Common myeloid progenitor, CD34-positive (primary cell): ENCODE measurements at regions not wholly inside any gene's neighbourhood (a gene's known extent, or its start where the extent isn't known, plus 50 kb on each side); places are given as distances from the start of the nearest gene placed in this dataset.

ENCODE experiments used
- CTCF ChIA-PET: fragments of 350-600 bp; sonication (Branson Sonifier 250); formaldehyde crosslinking; loops from one replicate; lab custom pipeline; 2021; ENCODE audit warnings: antibody characterized with exemption; lab: Charles Lee
- POLR2A ChIA-PET: fragments of 350-600 bp; sonication (Branson Sonifier 250); formaldehyde crosslinking; loops from one replicate; lab custom pipeline; 2021; ENCODE audit warnings: antibody characterized with exemption; lab: Charles Lee
- DNase-seq, 3 donors: peaks; one replicate each; pipeline versions ENCODE4 v3.0.0 to v3.0.0-alpha.2; 2013
- H3K27ac ChIP-seq, 2 experiments: 1 replicate in 1 of 2; 2 replicates in 1 of 2; pipeline ENCODE4 v1.7.0; 2013; ENCODE audit warnings: inconsistent platforms in 2 of 2, low read length in 2 of 2, mild to moderate bottlenecking in 2 of 2, low read depth in 1 of 2, moderate library complexity in 1 of 2; ENCODE audit not compliant: severe bottlenecking in 2 of 2, insufficient read depth in 1 of 2, poor library complexity in 1 of 2
- H3K27me3 ChIP-seq, 5 experiments: replicated peaks in 2 of 5; 1 replicate in 3 of 5; 2 replicates in 2 of 5; pipeline versions ENCODE4 v1.6.1 to v1.7.0; 2013; ENCODE audit warnings: low read length in 4 of 5, mild to moderate bottlenecking in 2 of 5, moderate library complexity in 2 of 5, inconsistent platforms in 1 of 5; ENCODE audit not compliant: insufficient read depth in 5 of 5, control insufficient read depth in 4 of 5
- H3K36me3 ChIP-seq, 4 experiments: 1 replicate in 2 of 4; 2 replicates in 2 of 4; pipeline versions ENCODE4 v1.6.1 to v1.7.0; 2013; ENCODE audit warnings: low read length in 3 of 4, control low read depth in 1 of 4, mild to moderate bottlenecking in 1 of 4; ENCODE audit not compliant: control insufficient read depth in 4 of 4, insufficient read depth in 4 of 4
- H3K4me1 ChIP-seq, 4 experiments: 1 replicate in 3 of 4; 2 replicates in 1 of 4; pipeline versions ENCODE4 v1.6.1 to v1.7.1; 2013; ENCODE audit warnings: low read length in 3 of 4, mild to moderate bottlenecking in 3 of 4, control low read depth in 1 of 4, inconsistent platforms in 1 of 4, moderate library complexity in 1 of 4; ENCODE audit not compliant: control insufficient read depth in 4 of 4, insufficient read depth in 4 of 4; ENCODE audit errors: control extremely low read depth in 1 of 4
- H3K4me3 ChIP-seq, 7 experiments: 1 replicate in 4 of 7; 2 replicates in 3 of 7; pipeline versions ENCODE4 v1.5.1 to v1.7.0; 2013; ENCODE audit warnings: mild to moderate bottlenecking in 7 of 7, low read length in 6 of 7, moderate library complexity in 6 of 7, inconsistent platforms in 2 of 7, low read depth in 2 of 7, control low read depth in 1 of 7; ENCODE audit not compliant: insufficient read depth in 4 of 7, control insufficient read depth in 1 of 7; ENCODE audit errors: extremely low read depth in 1 of 7
- H3K9me3 ChIP-seq, 5 experiments: 1 replicate in 4 of 5; 2 replicates in 1 of 5; pipeline versions ENCODE4 v1.6.1 to v1.7.1; 2013; ENCODE audit warnings: low read length in 4 of 5, mild to moderate bottlenecking in 2 of 5, inconsistent platforms in 1 of 5, low read depth in 1 of 5, moderate library complexity in 1 of 5; ENCODE audit not compliant: control insufficient read depth in 4 of 5, insufficient read depth in 2 of 5; ENCODE audit errors: control extremely low read depth in 1 of 5
- WGBS: methylation state at CpG from one replicate; pipeline ENCODE4 v1.1.5; 2013; ENCODE audit not compliant: insufficient coverage; 5-methylcytosine and 5-hydroxymethylcytosine counted together

DNA sequence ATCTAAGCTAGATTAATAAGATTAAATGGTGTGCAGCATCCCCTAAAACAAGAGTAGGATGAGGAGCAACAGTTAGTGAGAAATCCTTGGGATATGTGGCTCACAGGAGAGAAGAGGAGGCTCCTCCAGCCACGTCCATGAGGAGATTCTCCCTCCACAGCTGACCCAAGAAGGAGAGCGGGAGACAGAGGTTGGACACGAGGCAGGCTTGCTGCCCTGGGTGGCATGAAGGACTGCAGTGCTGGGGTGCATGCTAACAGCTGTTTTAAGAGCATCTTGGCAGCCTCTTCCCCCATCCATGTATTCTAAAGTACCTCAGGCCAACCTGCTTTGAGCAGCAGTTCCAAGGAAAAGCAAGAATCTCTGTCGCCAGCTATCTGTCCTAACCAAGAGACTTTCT lies 284.4 kb upstream of the B3GAT1 start:
- WGBS, result 74% methylated on average over 3 of the region's 4 CpGs
- CTCF ChIA-PET, result no interaction called here
- no peak for DNase-seq
- Histone ChIP-seq H3K9me3 (no peaks in the 10 kb centered on the region), H3K4me3 (no peak overlapping the region), H3K27ac (no peak overlapping the region), H3K27me3 (peaks cover 0 to 9% (median 2%) of the 10 kb centered on the region in 5 experiments), H3K36me3 (no peaks in the 10 kb centered on the region), H3K4me1 (no peaks in the 10 kb centered on the region)
- POLR2A ChIA-PET, result interaction anchor here (0.5 kb wide), 1 partner anchor 88 kb away, joined by 3 read pairs; no protein-coding TSS in a partner anchor

GRCh38 chr11:134691985-134692384 lies 279.9 kb upstream of the B3GAT1 start:
- Histone ChIP-seq H3K4me1 (no peaks in the 10 kb centered on the region), H3K27ac (no peak overlapping the region), H3K27me3 (peaks cover 0 to 20% (median 6%) of the 10 kb centered on the region in 5 experiments), H3K9me3 (no peaks in the 10 kb centered on the region), H3K36me3 (no peaks in the 10 kb centered on the region), H3K4me3 (no peak overlapping the region)
- ChIA-PET POLR2A (interaction anchor here (0.8 kb wide), 1 partner anchor 9 kb away, joined by 3 read pairs; no protein-coding TSS in a partner anchor), CTCF (no interaction called here)
- no CpG with 5 or more reads among the region's 6 CpGs for WGBS
- DNase-seq, result no peak

DNA sequence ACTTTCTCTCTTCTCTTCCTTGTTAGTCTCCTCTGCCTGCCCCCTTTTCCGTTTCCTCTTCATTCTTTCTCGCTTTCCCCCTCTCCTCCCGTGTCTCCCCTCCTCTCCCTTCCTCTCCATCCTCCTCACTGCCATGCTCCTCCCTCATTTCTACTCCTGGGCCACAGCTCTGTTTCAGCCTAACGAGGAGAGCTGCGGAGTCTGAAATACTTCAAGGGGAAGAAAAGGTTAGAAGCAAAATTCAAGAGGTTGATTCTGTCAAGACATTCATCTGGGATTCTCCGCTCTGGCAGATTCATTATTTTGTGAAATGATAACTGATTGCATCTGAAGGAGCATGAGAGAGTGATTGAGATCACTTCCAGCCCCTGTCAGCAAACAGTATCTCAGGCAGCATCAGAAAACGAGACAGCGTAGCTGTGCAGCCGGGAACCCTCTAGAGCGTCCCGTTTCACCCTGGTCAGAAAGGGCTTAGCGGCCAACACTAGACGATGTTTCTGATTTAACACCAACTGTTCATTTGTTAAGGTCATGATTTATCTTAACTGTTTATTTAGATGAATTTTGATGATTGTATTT lies 279.3 kb upstream of the B3GAT1 start:
- Histone ChIP-seq H3K36me3 (no peaks in the 10 kb centered on the region), H3K4me1 (no peaks in the 10 kb centered on the region), H3K4me3 (no peak overlapping the region), H3K27ac (no peak overlapping the region), H3K9me3 (no peaks in the 10 kb centered on the region), H3K27me3 (peaks cover 0 to 18% (median 6%) of the 10 kb centered on the region in 5 experiments)
- DNase-seq, result no peak
- CTCF ChIA-PET, result no interaction called here
- POLR2A ChIA-PET, result no interaction called here
- WGBS, result 75% methylated on average over 10 of the region's 13 CpGs

DNA sequence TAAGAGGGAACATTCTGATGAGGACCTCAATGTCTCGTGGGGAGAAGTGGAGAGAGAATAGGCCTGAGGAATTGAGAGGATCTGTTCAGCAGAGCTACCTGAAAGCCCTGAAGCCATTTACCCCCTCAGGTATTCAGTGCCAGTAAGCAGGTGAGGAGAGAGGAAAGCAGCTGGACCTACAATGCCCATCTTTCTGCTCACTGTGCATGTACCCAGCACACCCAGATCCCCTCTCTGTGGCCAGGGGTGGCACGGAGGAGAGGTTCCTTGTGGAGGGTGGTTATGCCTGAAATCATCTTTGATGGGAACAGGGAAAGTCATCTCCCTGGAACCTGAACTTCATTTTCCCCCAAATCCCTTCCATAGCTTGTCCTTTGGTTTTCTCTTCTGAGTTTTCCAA lies 277.8 kb upstream of the B3GAT1 start:
- Histone ChIP-seq H3K27me3 (peaks cover 0 to 17% (median 5%) of the 10 kb centered on the region in 5 experiments), H3K4me1 (no peaks in the 10 kb centered on the region), H3K9me3 (no peaks in the 10 kb centered on the region), H3K27ac (no peak overlapping the region), H3K36me3 (no peaks in the 10 kb centered on the region), H3K4me3 (no peak overlapping the region)
- 88% methylated on average over 1 of the region's 2 CpGs for WGBS
- DNase-seq, result no peak
- POLR2A ChIA-PET, result no interaction called here
- CTCF ChIA-PET, result no interaction called here

- H3K27ac ChIP-seq, result no peak overlapping the region
- WGBS, result 71% methylated on average over 2 of the region's 2 CpGs
Observed at GRCh38 chr11:134687548-134687947, 275.5 kb upstream of the B3GAT1 start.

GRCh38 chr11:134686460-134687061 lies 274.5 kb upstream of the B3GAT1 start:
- Histone ChIP-seq H3K4me1 (no peaks in the 10 kb centered on the region), H3K4me3 (no peak overlapping the region), H3K36me3 (no peaks in the 10 kb centered on the region), H3K27ac (no peak overlapping the region), H3K27me3 (peaks cover 0 to 24% (median 5%) of the 10 kb centered on the region in 5 experiments), H3K9me3 (no peaks in the 10 kb centered on the region)
- no peak for DNase-seq
- ChIA-PET CTCF (no interaction called here), POLR2A (no interaction called here)
- WGBS, result 56% methylated on average over 6 of the region's 6 CpGs

More at GRCh38 chr11:134687548-134687947, 275.5 kb upstream of the B3GAT1 start:
- no peaks in the 10 kb centered on the region for H3K9me3 ChIP-seq
- CTCF ChIA-PET, result no interaction called here
- no peak overlapping the region for H3K4me3 ChIP-seq
- POLR2A ChIA-PET, result no interaction called here
- peaks cover 0 to 20% (median 5%) of the 10 kb centered on the region in 5 experiments for H3K27me3 ChIP-seq
- no peaks in the 10 kb centered on the region for H3K4me1 ChIP-seq
- no peaks in the 10 kb centered on the region for H3K36me3 ChIP-seq
- DNase-seq, result no peak

GRCh38 chr11:134685793-134686380 lies 273.8 kb upstream of the B3GAT1 start:
- Histone ChIP-seq H3K27me3 (peaks cover 0 to 21% (median 5%) of the 10 kb centered on the region in 5 experiments), H3K9me3 (no peaks in the 10 kb centered on the region), H3K4me3 (no peak overlapping the region), H3K27ac (no peak overlapping the region), H3K36me3 (no peaks in the 10 kb centered on the region), H3K4me1 (no peaks in the 10 kb centered on the region)
- POLR2A ChIA-PET, result no interaction called here
- CTCF ChIA-PET, result no interaction called here
- DNase-seq, result no peak
- WGBS, result 60% methylated on average over 5 of the region's 6 CpGs
